ENCODE measurements at regions not wholly inside any gene's neighbourhood (a gene's known extent, or its start where the extent isn't known, plus 50 kb on each side); places are given as distances from the start of the nearest gene placed in this dataset.

DNA sequence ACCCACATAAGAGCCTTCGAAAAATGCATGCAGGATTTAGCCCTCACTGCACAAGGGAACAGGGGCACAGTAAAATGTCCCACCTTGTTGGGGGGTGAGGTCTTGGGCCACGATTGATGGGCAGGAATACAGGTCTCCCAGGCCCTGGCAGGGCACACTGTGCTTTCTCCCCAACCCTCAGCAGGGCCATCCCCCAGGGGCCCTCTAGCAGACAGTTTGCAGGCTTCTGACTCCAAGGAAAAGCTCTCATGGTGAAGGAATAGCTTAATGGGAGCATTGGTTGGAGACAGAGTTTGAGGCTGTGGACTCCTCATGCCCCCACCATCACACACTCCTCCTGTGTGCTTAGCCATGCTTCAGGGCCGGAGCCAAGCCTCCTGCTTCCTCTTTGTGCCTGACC, 484.6 kb downstream of the ZNF536 start:
- 82 to 93% methylated on average over 3 of the region's 3 CpGs for WGBS, 2 donors
- TF ChIP-seq, protein P1, sequence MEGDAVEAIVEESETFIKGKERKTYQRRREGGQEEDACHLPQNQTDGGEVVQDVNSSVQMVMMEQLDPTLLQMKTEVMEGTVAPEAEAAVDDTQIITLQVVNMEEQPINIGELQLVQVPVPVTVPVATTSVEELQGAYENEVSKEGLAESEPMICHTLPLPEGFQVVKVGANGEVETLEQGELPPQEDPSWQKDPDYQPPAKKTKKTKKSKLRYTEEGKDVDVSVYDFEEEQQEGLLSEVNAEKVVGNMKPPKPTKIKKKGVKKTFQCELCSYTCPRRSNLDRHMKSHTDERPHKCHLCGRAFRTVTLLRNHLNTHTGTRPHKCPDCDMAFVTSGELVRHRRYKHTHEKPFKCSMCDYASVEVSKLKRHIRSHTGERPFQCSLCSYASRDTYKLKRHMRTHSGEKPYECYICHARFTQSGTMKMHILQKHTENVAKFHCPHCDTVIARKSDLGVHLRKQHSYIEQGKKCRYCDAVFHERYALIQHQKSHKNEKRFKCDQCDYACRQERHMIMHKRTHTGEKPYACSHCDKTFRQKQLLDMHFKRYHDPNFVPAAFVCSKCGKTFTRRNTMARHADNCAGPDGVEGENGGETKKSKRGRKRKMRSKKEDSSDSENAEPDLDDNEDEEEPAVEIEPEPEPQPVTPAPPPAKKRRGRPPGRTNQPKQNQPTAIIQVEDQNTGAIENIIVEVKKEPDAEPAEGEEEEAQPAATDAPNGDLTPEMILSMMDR (IDR thresholded peaks at IDR 0.05) = no peak
- TF ChIP-seq EP300 (IDR thresholded peaks at IDR 0.05) (no peak), POLR2AphosphoS5 (IDR thresholded peaks at IDR 0.05) (no peak), POLR2A (IDR thresholded peaks at IDR 0.05) (no peak)
- no peak overlapping the region for H3K27ac ChIP-seq
- no peaks in the 10 kb centered on the region for H3K27me3 ChIP-seq
- H3K4me1 ChIP-seq = no peaks in the 10 kb centered on the region
- no peaks in the 10 kb centered on the region for H3K36me3 ChIP-seq
- no peak for ATAC-seq (ENCODE audit: low FRiP score in 2 of 2)
- no peaks in the 10 kb centered on the region for H3K9me3 ChIP-seq
- DNase-seq = no peak
- H3K4me3 ChIP-seq = no peak overlapping the region

- ATAC-seq (ENCODE audit: low FRiP score in 2 of 2) (no peak), DNase-seq (no peak)
- Histone ChIP-seq H3K36me3 (no peaks in the 10 kb centered on the region), H3K4me1 (no peaks in the 10 kb centered on the region), H3K27ac (no peak overlapping the region), H3K4me3 (no peak overlapping the region), H3K9me3 (no peaks in the 10 kb centered on the region), H3K27me3 (no peaks in the 10 kb centered on the region)
- WGBS, 2 donors = 87 to 92% methylated on average over 3 of the region's 3 CpGs
- TF ChIP-seq POLR2A (IDR thresholded peaks at IDR 0.05) (no peak), EP300 (IDR thresholded peaks at IDR 0.05) (no peak), POLR2AphosphoS5 (IDR thresholded peaks at IDR 0.05) (no peak)
- TF ChIP-seq, protein P1 (IDR thresholded peaks at IDR 0.05) = no peak
These were observed 484.2 kb downstream of the ZNF536 start for GRCh38 chr19:30856376-30856775.

GRCh38 chr19:30855442-30855841, 483.3 kb downstream of the ZNF536 start:
- Histone ChIP-seq H3K4me1 (no peaks in the 10 kb centered on the region), H3K9me3 (no peaks in the 10 kb centered on the region), H3K4me3 (no peak overlapping the region), H3K36me3 (no peaks in the 10 kb centered on the region), H3K27me3 (no peaks in the 10 kb centered on the region), H3K27ac (no peak overlapping the region)
- TF ChIP-seq EP300 (IDR thresholded peaks at IDR 0.05) (no peak), POLR2A (IDR thresholded peaks at IDR 0.05) (no peak), POLR2AphosphoS5 (IDR thresholded peaks at IDR 0.05) (no peak)
- TF ChIP-seq, protein P1 (IDR thresholded peaks at IDR 0.05) = no peak
- 74 to 83% methylated on average over 4 to 6 of the region's 6 CpGs for WGBS, 2 donors
- no peak for ATAC-seq (ENCODE audit: low FRiP score in 2 of 2)
- DNase-seq = no peak

DNA sequence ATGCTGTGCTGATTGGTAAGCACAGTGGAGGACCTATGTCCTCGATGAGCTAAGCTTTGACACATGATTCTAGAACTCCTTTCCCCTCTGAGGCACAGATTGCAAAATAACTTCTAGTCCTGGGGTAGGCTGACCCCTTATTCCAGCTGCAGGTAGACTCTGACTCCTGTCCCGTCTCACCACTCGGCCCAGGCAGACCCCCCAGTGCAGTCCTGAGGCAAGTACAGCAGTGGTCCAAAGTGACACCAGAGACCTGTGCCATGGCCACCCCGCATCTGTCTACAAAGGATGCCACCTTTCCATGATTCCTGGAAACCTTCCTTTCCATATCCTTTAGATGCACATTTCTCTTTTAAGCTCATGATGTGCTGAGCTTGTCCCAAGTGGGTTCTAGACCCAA, 482.5 kb downstream of the ZNF536 start:
- 93 to 96% methylated on average over 4 of the region's 4 CpGs for WGBS, 2 donors
- H3K4me3 ChIP-seq = no peak overlapping the region
- no peak for DNase-seq
- no peak overlapping the region for H3K27ac ChIP-seq
- no peaks in the 10 kb centered on the region for H3K4me1 ChIP-seq
- H3K27me3 ChIP-seq = no peaks in the 10 kb centered on the region
- no peak for ATAC-seq (ENCODE audit: low FRiP score in 2 of 2)
- no peaks in the 10 kb centered on the region for H3K36me3 ChIP-seq
- TF ChIP-seq POLR2A (IDR thresholded peaks at IDR 0.05) = no peak
- no peak for TF ChIP-seq POLR2AphosphoS5 (IDR thresholded peaks at IDR 0.05)
- TF ChIP-seq, protein P1 (IDR thresholded peaks at IDR 0.05) = no peak
- TF ChIP-seq EP300 (IDR thresholded peaks at IDR 0.05) = no peak
- H3K9me3 ChIP-seq = no peaks in the 10 kb centered on the region

DNA sequence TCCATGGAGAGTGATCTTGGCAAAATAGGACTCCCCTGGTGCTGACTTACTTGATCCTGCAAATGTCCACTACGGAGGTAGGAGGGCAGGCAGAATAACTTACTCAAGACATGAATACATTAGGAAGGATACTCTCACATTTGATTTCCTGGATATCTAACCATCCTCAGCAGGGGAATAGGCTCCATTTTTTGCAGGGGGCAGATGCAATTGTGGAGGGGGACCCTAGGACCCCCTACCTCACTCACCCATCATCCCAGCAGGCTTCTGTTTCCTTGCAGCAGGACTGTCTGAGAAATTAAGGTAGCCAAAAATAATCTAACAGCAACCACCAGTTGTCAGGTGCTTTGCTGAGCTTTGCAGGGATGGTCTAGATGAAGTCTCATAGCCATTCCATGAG, 482.0 kb downstream of the ZNF536 start:
- Histone ChIP-seq H3K27me3 (no peaks in the 10 kb centered on the region), H3K27ac (no peak overlapping the region), H3K36me3 (no peaks in the 10 kb centered on the region), H3K9me3 (no peaks in the 10 kb centered on the region), H3K4me1 (no peaks in the 10 kb centered on the region), H3K4me3 (no peak overlapping the region)
- 89% methylated on average over 1 of the region's 1 CpG for WGBS, 2 donors
- DNase-seq = no peak
- no peak for ATAC-seq (ENCODE audit: low FRiP score in 2 of 2)
- TF ChIP-seq, protein P1 (IDR thresholded peaks at IDR 0.05) = no peak
- no peak for TF ChIP-seq POLR2A (IDR thresholded peaks at IDR 0.05)
